ENCODE measurements at regions not wholly inside any gene's neighbourhood (a gene's known extent, or its start where the extent isn't known, plus 50 kb on each side); places are given as distances from the start of the nearest gene placed in this dataset.

GRCh38 chr9:87181670-87182069 is 234.4 kb upstream of the GAS1 start:
- TF ChIP-seq CTCF (IDR thresholded peaks at IDR 0.05) (no peak), POLR2A (IDR thresholded peaks at IDR 0.05) (no peak)
